Jurkat, Clone E6-1 (cell line): ENCODE measurements at regions not wholly inside any gene's neighbourhood (a gene's known extent, or its start where the extent isn't known, plus 50 kb on each side); places are given as distances from the start of the nearest gene placed in this dataset.
"Not testable (repeated sequence)": the region's sequence is repeated elsewhere in the genome, so short reads cannot be mapped to it uniquely, and the experiment has no call there.

Source experiments
- DNase-seq: peaks from one replicate; pipeline ENCODE4 v3.0.0-alpha.2; 2011; ENCODE audit warnings: low read depth, low spot score
- H3K4me3 ChIP-seq: 2 replicates; pipeline ENCODE4 v1.5.1; 2011; ENCODE audit warnings: mild to moderate bottlenecking, low read length, control low read depth, moderate library complexity

DNA sequence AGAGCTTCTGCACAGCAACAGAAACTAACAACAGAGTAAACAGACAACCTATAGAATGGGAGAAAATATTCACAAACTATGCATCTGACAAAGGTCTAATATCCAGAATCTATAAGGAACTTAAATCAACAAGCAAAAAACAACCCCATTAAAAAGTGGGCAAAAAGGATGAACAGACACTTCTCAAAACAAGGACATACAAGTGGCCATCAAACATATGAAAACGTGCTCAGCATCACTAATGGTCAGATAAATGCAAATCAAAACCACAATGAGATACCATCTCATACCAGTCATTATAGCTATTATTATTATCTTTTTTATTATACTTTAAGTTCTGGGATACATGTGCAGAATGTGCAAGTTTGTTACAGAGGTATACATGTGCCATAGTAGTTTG is 252.6 kb downstream of the PTGER3 start:
- H3K4me3 ChIP-seq, DNase-seq: not testable (repeated sequence)

GRCh38 chr1:70796298-70796697 is 251.3 kb downstream of the PTGER3 start:
- not testable (repeated sequence) for DNase-seq

DNA sequence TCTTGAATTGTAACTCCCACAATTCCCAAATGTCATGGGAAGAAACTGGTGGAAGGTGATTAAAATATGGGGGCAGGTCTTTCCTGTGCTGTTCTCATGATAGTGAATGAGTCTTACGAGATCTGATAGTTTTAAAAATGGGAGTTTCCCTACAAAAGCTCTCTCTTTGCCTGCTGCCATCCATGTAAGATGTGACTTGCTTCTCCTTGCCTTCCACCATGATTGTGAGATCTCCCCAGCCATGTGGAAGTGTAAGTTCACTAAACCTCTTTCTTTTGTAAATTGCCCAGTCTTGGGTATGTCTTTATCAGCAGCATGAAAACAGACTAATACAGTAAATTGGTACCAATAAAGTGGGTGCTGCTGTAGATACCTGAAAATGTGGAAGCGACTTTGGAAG is 245.0 kb downstream of the PTGER3 start:
- not testable (repeated sequence) for H3K4me3 ChIP-seq, DNase-seq

More at GRCh38 chr1:70796298-70796697, 251.3 kb downstream of the PTGER3 start:
- H3K4me3 ChIP-seq: not testable (repeated sequence)

DNA sequence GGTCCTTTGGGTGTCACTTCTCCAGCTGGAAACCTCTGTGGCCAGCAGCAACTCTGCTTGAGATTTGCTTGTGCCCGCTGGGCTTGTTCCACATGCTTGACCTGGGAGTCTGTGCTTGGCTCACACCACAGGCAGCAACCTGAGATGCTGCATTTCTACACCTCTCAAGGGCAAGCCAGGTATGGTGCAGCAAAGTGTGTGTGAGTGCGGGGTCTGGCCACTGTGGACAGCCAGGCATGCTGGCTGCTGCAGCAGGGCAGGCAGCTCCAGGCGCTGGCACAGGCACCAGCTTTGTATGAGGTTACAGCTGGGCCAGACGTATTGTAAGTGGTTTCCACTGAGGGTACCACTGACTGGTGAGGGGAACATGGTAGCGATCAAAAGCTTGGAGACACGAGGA is 242.0 kb downstream of the PTGER3 start:
- H3K4me3 ChIP-seq: no peak overlapping the region
- no peak for DNase-seq

DNA sequence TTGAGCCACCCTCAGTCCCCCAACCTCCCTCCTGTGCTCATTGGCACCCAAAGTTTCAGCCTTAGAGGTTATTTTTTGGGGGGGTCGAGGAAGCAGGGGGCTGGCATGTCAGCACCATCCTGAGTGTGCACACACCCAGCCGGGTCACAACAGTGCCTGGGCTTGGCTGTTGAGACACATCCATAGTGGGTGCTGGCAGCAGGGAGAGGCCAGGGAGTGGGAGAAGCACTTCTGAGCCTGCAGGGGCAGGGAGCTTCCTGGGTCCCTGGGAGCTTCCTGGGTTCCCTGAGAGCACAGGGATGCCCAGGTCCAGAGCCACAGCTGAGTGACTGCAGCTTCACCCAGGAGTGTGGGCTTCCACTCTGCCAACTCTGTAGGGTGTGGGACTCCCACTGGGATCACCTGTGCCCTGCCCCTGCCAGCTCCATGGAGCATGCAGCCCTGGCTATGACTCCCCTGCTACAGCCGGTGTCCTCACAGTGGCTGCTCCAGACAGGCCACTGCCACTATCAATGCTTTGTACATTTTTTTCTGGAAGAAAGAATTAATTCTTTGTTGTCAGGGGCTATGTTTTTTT is 240.4 kb downstream of the PTGER3 start:
- no peak for DNase-seq
- H3K4me3 ChIP-seq: no peak overlapping the region

DNA sequence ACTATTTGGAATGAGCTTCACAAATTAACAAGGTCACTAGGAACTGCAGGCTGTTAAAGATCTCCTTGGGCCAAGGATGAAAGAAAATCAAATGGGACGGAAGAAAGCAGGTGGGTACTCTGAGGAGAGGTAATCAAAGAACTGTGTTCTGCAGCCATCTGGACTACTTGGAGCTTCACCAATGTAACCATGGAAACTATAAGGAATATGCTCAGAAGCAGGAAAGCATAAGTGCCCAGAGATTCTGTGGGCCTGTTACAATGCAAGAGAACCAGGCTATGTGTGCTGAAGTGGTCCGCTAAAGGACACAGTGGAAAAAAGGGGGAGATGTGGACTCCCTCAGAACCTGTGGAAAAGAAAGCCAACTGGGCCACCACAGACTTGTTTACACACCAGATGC is 238.5 kb downstream of the PTGER3 start:
- DNase-seq: no peak
- no peak overlapping the region for H3K4me3 ChIP-seq

- no peak overlapping the region for H3K4me3 ChIP-seq
- DNase-seq: no peak
Observed at GRCh38 chr1:70811815-70812214, 235.8 kb downstream of the PTGER3 start.

GRCh38 chr1:70812442-70813109 is 235.0 kb downstream of the PTGER3 start:
- H3K4me3 ChIP-seq: no peak overlapping the region
- DNase-seq: no peak

- no peak for DNase-seq
- no peak overlapping the region for H3K4me3 ChIP-seq
Observed at GRCh38 chr1:70818401-70818800, 229.2 kb downstream of the PTGER3 start.

DNA sequence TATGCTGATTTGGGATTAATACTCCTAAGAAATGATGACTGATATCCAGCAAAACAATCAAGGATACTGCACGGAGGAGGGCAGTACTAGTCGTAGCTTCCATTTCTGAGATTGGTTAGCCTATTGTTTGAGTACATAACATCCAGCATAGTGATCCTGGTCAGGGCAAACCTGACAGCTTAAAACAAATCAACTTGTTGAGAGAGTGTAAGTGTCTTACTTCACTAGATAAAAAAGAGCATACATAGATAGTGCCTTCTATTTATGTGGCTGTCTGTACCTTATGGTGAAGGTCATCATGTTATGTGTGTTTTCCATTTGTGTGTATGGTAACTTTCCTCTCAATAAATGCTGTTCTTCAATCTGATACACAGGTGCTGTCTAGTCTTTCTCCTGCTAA is 228.4 kb downstream of the PTGER3 start:
- no peak for DNase-seq
- H3K4me3 ChIP-seq: no peak overlapping the region

GRCh38 chr1:70819785-70820184 is 227.8 kb downstream of the PTGER3 start:
- no peak for DNase-seq
- no peak overlapping the region for H3K4me3 ChIP-seq

DNA sequence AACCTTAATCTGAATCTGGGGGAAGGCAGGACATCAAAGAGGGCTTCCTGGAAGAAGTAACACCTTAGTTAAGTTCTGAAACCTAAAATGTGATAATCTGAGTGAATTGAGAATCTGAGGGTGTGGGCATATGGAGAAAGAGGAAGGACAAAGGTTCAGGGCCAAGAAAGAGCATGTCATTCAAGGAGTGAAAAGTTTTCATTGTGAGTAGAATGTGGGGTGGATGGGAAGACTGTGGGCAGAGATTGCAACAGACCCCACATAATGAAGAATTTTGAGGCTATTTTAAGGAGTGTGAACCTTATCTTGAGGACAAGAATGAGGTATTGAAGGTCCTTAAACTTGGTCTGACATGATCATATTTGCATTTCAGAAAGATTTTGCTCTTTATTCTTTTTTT is 227.2 kb downstream of the PTGER3 start:
- H3K4me3 ChIP-seq: no peak overlapping the region
- no peak for DNase-seq

- DNase-seq: no peak
- no peak overlapping the region for H3K4me3 ChIP-seq
Observed at GRCh38 chr1:70820995-70821394, 226.6 kb downstream of the PTGER3 start.

GRCh38 chr1:70826428-70826827 is 221.2 kb downstream of the PTGER3 start:
- no peak overlapping the region for H3K4me3 ChIP-seq
- no peak for DNase-seq

- no peak overlapping the region for H3K4me3 ChIP-seq
- no peak for DNase-seq
Observed at GRCh38 chr1:70827030-70827429, 220.6 kb downstream of the PTGER3 start.

DNA sequence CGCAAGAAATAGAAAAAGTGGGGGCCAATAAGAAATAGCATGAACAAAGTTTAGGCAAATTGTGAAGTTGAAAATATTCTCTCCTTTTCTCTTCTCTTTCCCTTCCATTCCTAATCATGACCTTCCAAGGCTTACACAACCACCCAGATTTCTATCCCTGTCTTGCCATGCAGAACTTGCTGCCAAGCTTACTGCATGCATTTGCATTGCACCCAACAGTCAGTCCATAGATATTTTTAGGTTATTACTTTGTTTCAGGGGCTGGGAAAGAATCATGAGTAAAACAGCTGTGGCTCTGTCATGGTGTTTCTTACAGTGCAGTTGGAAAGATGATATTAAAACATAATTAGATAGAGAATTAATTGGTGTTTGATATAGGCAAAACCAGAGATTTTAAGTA is 219.4 kb downstream of the PTGER3 start:
- DNase-seq: no peak
- H3K4me3 ChIP-seq: no peak overlapping the region

- DNase-seq, H3K4me3 ChIP-seq: not testable (repeated sequence)
Observed at GRCh38 chr1:70834365-70834764, 213.3 kb downstream of the PTGER3 start.

GRCh38 chr1:70836456-70836855 is 211.2 kb downstream of the PTGER3 start:
- DNase-seq: no peak

GRCh38 chr1:70840260-70840953 is 207.2 kb downstream of the PTGER3 start:
- DNase-seq: no peak
- no peak overlapping the region for H3K4me3 ChIP-seq

More at GRCh38 chr1:70836456-70836855, 211.2 kb downstream of the PTGER3 start:
- no peak overlapping the region for H3K4me3 ChIP-seq

DNA sequence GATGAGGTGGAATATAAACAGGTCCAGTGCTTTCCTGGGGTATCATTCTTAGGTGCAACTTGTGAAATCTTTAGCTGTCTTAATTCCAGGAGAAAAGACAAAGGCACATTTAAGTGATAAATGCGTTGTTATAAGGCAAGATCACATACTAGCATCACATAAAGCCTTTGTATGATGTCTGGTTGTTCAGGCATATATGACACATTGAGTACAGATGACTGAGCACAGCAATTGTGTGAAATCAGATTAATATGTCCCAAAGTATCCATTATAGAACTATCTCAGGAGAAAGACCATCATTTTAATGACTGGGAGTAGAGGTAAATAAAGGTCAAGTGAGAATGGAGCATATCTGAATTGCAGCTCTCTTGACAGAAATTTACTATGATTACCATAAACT is 205.1 kb downstream of the PTGER3 start:
- no peak overlapping the region for H3K4me3 ChIP-seq
- DNase-seq: no peak

- no peak for DNase-seq
- no peak overlapping the region for H3K4me3 ChIP-seq
Observed at GRCh38 chr1:70843452-70843851, 204.2 kb downstream of the PTGER3 start.
